ENCODE measurements at regions not wholly inside any gene's neighbourhood (a gene's known extent, or its start where the extent isn't known, plus 50 kb on each side); places are given as distances from the start of the nearest gene placed in this dataset.

- TF ChIP-seq EZH2 (IDR thresholded peaks at IDR 0.05; ENCODE audit: insufficient read depth, low read length): no peak
- no peak for TF ChIP-seq CTCF (IDR thresholded peaks at IDR 0.05; ENCODE audit: insufficient read depth, low read depth, low read length)
These were observed 1051.3 kb downstream of the VRK1 start for GRCh38 chr14:97848317-97848980.

All from astrocyte (in vitro differentiated cells and primary cell).